Fibroblast of lung (primary cell): ENCODE measurements at regions not wholly inside any gene's neighbourhood (a gene's known extent, or its start where the extent isn't known, plus 50 kb on each side); places are given as distances from the start of the nearest gene placed in this dataset.
"Not testable (repeated sequence)": the region's sequence is repeated elsewhere in the genome, so short reads cannot be mapped to it uniquely, and the experiment has no call there.

Experiments used
- DNase-seq, 2 donors: peaks; one replicate each; pipeline versions ENCODE4 v3.0.0 to v3.0.0-alpha.2; 2010; ENCODE audit warnings: low read depth in 2 of 2
- H2AFZ ChIP-seq: 2 replicates; pipeline ENCODE4 v1.5.1; 2012; ENCODE audit warnings: low read length, control low read depth, inconsistent platforms
- H3K27ac ChIP-seq: 2 replicates; pipeline ENCODE4 v1.5.1; 2011; ENCODE audit warnings: low read length, control low read depth; ENCODE audit not compliant: insufficient read depth
- H3K27me3 ChIP-seq: 2 replicates; pipeline ENCODE4 v1.5.1; 2011; ENCODE audit warnings: mild to moderate bottlenecking, low read length; ENCODE audit not compliant: control insufficient read depth, insufficient read depth
- H3K36me3 ChIP-seq: 2 replicates; pipeline ENCODE4 v1.5.1; 2011; ENCODE audit warnings: low read length; ENCODE audit not compliant: control insufficient read depth, insufficient read depth
- H3K4me1 ChIP-seq: 2 replicates; pipeline ENCODE4 v1.5.1; 2011; ENCODE audit warnings: low read length; ENCODE audit not compliant: control insufficient read depth, insufficient read depth; ENCODE audit errors: extremely low read depth
- H3K4me2 ChIP-seq: 2 replicates; pipeline ENCODE4 v1.5.1; 2011; ENCODE audit warnings: low read length, control low read depth; ENCODE audit not compliant: insufficient read depth; ENCODE audit errors: extremely low read depth
- H3K4me3 ChIP-seq, 4 experiments: fragments of 200-600 bp in 1 of 4; sonication (generic) in 1 of 4; replicated peaks in 1 of 4; 2 replicates each; pipeline ENCODE4 v1.5.1; 2011 to 2016; ENCODE audit warnings: low read length in 4 of 4, low read depth in 3 of 4, mild to moderate bottlenecking in 3 of 4, control low read depth in 2 of 4, inconsistent platforms in 1 of 4, mixed read lengths in 1 of 4; ENCODE audit not compliant: insufficient read depth in 1 of 4; ENCODE audit errors: control extremely low read depth in 1 of 4
- H3K79me2 ChIP-seq: 2 replicates; pipeline ENCODE4 v1.5.1; 2012; ENCODE audit warnings: mild to moderate bottlenecking, low read length, inconsistent platforms; ENCODE audit not compliant: control insufficient read depth, insufficient read depth
- H3K9ac ChIP-seq: 2 replicates; pipeline ENCODE4 v1.5.1; 2011; ENCODE audit warnings: mild to moderate bottlenecking, low read length, control low read depth; ENCODE audit not compliant: insufficient read depth
- H3K9me3 ChIP-seq: 2 replicates; pipeline ENCODE4 v1.5.1; 2012; ENCODE audit warnings: low read depth, low read length; ENCODE audit not compliant: control insufficient read depth, insufficient read depth
- H4K20me1 ChIP-seq: 2 replicates; pipeline ENCODE4 v1.5.1; 2011; ENCODE audit warnings: low read length; ENCODE audit not compliant: control insufficient read depth, insufficient read depth; ENCODE audit errors: extremely low read depth
- EZH2 ChIP-seq: IDR thresholded peaks from 2 replicates; pipeline ENCODE4 v1.5.1; 2012; ENCODE audit warnings: low read length, control low read depth, mild to moderate bottlenecking; ENCODE audit errors: missing control alignments
- TF ChIP-seq, protein P1 (sequence below), 2 donors: IDR thresholded peaks in 1 of 2; conservative IDR thresholded peaks in 1 of 2; 1 replicate in 1 of 2; 2 replicates in 1 of 2; pipeline ENCODE4 v1.5.1; 2011 to 2012; ENCODE audit warnings: low read length in 2 of 2, control low read depth in 1 of 2, inconsistent platforms in 1 of 2, low read depth in 1 of 2, mild to moderate bottlenecking in 1 of 2

DNA sequence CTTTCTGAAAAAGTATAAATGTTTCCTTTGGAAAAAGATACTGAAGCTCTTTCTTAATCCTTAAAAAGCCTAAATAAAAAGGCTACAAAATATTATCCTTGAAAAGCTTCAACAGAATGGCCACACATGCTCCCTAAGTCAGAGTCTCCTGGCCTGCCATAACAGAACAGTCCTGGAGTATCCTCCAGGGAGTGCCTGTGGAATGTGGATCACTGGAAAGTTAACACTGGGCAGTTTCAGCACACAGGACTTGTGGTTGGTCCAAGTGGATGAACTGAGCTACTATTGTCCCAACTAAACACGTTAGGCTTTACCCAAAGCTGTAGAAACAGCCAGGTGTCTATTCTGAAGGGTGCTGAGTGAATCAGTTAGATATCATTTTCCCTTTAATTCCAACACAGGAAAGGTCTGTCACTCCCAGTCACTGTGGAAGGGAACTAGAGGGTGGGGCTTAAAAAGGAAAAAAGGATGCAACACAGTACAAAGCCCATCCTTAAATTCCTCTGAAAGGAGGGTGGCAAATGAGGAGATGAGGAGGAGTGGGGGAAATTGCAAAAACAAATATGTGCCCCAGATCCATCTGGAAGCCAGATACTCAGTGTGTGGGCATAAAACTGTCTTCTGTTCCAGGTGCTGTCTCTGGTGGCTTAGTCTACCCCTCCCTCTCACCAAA is 196.3 kb upstream of the SPAG17 start:
- no peaks in the 10 kb centered on the region for H3K79me2 ChIP-seq
- no peak for DNase-seq
- TF ChIP-seq, protein P1, sequence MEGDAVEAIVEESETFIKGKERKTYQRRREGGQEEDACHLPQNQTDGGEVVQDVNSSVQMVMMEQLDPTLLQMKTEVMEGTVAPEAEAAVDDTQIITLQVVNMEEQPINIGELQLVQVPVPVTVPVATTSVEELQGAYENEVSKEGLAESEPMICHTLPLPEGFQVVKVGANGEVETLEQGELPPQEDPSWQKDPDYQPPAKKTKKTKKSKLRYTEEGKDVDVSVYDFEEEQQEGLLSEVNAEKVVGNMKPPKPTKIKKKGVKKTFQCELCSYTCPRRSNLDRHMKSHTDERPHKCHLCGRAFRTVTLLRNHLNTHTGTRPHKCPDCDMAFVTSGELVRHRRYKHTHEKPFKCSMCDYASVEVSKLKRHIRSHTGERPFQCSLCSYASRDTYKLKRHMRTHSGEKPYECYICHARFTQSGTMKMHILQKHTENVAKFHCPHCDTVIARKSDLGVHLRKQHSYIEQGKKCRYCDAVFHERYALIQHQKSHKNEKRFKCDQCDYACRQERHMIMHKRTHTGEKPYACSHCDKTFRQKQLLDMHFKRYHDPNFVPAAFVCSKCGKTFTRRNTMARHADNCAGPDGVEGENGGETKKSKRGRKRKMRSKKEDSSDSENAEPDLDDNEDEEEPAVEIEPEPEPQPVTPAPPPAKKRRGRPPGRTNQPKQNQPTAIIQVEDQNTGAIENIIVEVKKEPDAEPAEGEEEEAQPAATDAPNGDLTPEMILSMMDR (conservative IDR thresholded peaks at IDR 0.05 in 1 of 2, IDR thresholded peaks at IDR 0.05 in 1 of 2; ENCODE audit: low read depth in 1 of 2, low read length in 2 of 2) = no peak
- no peak for TF ChIP-seq EZH2
- H3K4me2 ChIP-seq = no peak overlapping the region
- H3K9ac ChIP-seq = no peak overlapping the region
- H3K4me1 ChIP-seq = no peaks in the 10 kb centered on the region
- H3K27ac ChIP-seq = no peak overlapping the region
- H2AFZ ChIP-seq = no peak overlapping the region
- no peaks in the 10 kb centered on the region for H3K27me3 ChIP-seq
- no peaks in the 10 kb centered on the region for H3K36me3 ChIP-seq
- H3K9me3 ChIP-seq = no peaks in the 10 kb centered on the region
- H3K4me3 ChIP-seq = no peak overlapping the region
- no peaks in the 10 kb centered on the region for H4K20me1 ChIP-seq

DNA sequence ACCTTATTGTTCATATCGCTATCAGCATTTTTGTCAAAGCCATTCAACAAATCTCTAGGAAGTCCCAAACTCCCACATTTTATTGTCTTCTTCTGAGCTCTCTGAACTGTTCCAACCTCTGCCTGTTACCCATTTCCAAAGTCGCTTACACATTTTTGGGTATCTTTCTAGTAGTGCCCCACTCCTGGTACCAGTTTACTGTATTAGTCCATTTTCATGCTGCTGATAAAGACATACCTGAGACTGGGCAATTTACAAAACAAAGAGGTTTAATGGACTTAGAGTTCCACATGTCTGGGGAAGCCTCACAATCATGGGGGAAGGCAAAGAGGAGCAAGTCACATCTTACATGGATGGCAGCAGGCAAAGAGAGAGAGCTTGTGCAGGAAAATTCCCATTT is 192.2 kb upstream of the SPAG17 start:
- not testable (repeated sequence) for H3K27me3 ChIP-seq, H3K9me3 ChIP-seq, H3K36me3 ChIP-seq, H2AFZ ChIP-seq, H3K4me1 ChIP-seq, DNase-seq, H4K20me1 ChIP-seq, H3K4me2 ChIP-seq, H3K27ac ChIP-seq, H3K9ac ChIP-seq, H3K4me3 ChIP-seq, H3K79me2 ChIP-seq

DNA sequence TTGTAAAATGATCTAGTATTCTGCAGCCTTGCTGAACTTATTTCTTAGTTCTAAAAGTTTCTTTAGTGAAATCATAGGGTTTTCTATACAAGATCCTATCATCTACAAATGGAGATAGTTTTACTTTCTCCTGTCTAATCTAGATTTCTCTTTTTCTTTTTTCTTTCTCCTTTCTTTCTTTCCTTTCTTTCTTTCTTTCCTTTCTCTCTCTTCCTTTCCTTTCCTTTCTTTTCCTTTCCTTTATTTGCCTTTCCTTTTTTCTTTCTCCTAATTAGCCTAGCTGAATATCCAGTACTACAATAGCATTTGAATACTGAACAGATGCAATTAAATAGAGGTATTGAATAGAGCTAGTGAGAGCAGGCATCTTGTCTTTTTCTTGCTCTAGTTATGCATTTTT is 186.6 kb upstream of the SPAG17 start:
- Histone ChIP-seq H3K9ac (no peak overlapping the region), H2AFZ (no peak overlapping the region), H3K4me3 (no peak overlapping the region), H3K27ac (no peak overlapping the region), H4K20me1 (no peaks in the 10 kb centered on the region), H3K36me3 (no peaks in the 10 kb centered on the region), H3K27me3 (no peaks in the 10 kb centered on the region), H3K4me1 (no peaks in the 10 kb centered on the region), H3K79me2 (no peaks in the 10 kb centered on the region), H3K9me3 (no peaks in the 10 kb centered on the region), H3K4me2 (no peak overlapping the region)
- TF ChIP-seq, protein P1 (conservative IDR thresholded peaks at IDR 0.05 in 1 of 2, IDR thresholded peaks at IDR 0.05 in 1 of 2; ENCODE audit: low read depth in 1 of 2, low read length in 2 of 2) = no peak
- TF ChIP-seq EZH2 = no peak
- no peak for DNase-seq
